ENCODE measurements at regions not wholly inside any gene's neighbourhood (a gene's known extent, or its start where the extent isn't known, plus 50 kb on each side); places are given as distances from the start of the nearest gene placed in this dataset.

- no peaks in the 10 kb centered on the region for H3K79me1 ChIP-seq (ENCODE audit: insufficient read depth, low read depth, low read length, poor library complexity, severe bottlenecking)
- no peak overlapping the region for H2BK120ac ChIP-seq (ENCODE audit: low read depth, low read length, poor library complexity, severe bottlenecking)
- Mint-ChIP-seq H3K36me3 (ENCODE audit: insufficient read depth in 1 of 3, low read depth in 3 of 3) (no peaks in the 10 kb centered on the region), H3K27me3 (ENCODE audit: low read depth) (peaks cover 9% of the 10 kb centered on the region), H3K9me3 (no peaks in the 10 kb centered on the region), H3K4me1 (peaks cover 7% of the 10 kb centered on the region in 2 experiments), H3K4me3 (no peak overlapping the region), H3K27ac (peak overlapping the region in 2 of 3 experiments; percentile 5 to 36; a peak in 3 of 7 replicates)
- no peak overlapping the region for H3K18ac ChIP-seq (ENCODE audit: insufficient read length, low read depth, low read length)
- no peak overlapping the region for H2BK15ac ChIP-seq (ENCODE audit: low read depth, low read length)
- no peaks in the 10 kb centered on the region for H3K4me1 ChIP-seq (ENCODE audit: insufficient read depth, low read length)
- H4K91ac ChIP-seq (ENCODE audit: insufficient read length, low read depth, low read length): no peak overlapping the region
- WGBS (ENCODE audit: extremely low coverage, insufficient read length, low lambda C conversion rate): no CpG with 5 or more reads among the region's 6 CpGs
- H3K79me2 ChIP-seq (ENCODE audit: insufficient read depth, low read length): no peaks in the 10 kb centered on the region
- no peaks in the 10 kb centered on the region for H3K9me3 ChIP-seq (ENCODE audit: control insufficient read depth, low read depth, low read length)
- H3K56ac ChIP-seq (ENCODE audit: insufficient read length, low read depth, low read length): no peak overlapping the region
- H3T11ph ChIP-seq (ENCODE audit: low read length): no peak overlapping the region
- H3K23me2 ChIP-seq (ENCODE audit: insufficient read length, low read depth, low read length, poor library complexity, severe bottlenecking): no peaks in the 10 kb centered on the region
- H3K4me2 ChIP-seq (ENCODE audit: insufficient read depth, insufficient read length, low read length): no peak overlapping the region
- no peak overlapping the region for H3K9ac ChIP-seq (ENCODE audit: extremely low read depth, insufficient read length, low read length)
- H3K4ac ChIP-seq (ENCODE audit: low read depth, low read length): no peak overlapping the region
- no peak overlapping the region for H3K14ac ChIP-seq (ENCODE audit: insufficient read depth, low read length)
- H2BK5ac ChIP-seq (ENCODE audit: insufficient read length, low read length): no peak overlapping the region
- H4K5ac ChIP-seq (ENCODE audit: insufficient read length, low read depth, low read length): no peak overlapping the region
- no peak overlapping the region for H2AK5ac ChIP-seq (ENCODE audit: insufficient read length, low read length)
- no peak overlapping the region for H2AFZ ChIP-seq (ENCODE audit: low read length)
- H2BK12ac ChIP-seq (ENCODE audit: insufficient read length, low read depth, low read length): no peak overlapping the region
- H4K20me1 ChIP-seq (ENCODE audit: control insufficient read depth, insufficient read depth, insufficient read length): no peaks in the 10 kb centered on the region
- TF ChIP-seq CTCF (conservative IDR thresholded peaks at IDR 0.05): no peak
- H2BK20ac ChIP-seq (ENCODE audit: low read depth, low read length, poor library complexity, severe bottlenecking): no peak overlapping the region
- H3K27me3 ChIP-seq (ENCODE audit: insufficient read depth, low read length): no peaks in the 10 kb centered on the region
- no peak for DNase-seq
- no peak overlapping the region for H4K8ac ChIP-seq (replicated peaks; ENCODE audit: insufficient read length, low read depth, low read length)
- H3K27ac ChIP-seq (ENCODE audit: insufficient read length, low read depth, low read length): no peak overlapping the region
- H3K23ac ChIP-seq (ENCODE audit: insufficient read length, low read depth, low read length): no peak overlapping the region
Observed at GRCh38 chr12:124639122-124639806, 71.9 kb upstream of the NCOR2 start.

All from H9 (cell line).